ENCODE measurements at regions not wholly inside any gene's neighbourhood (a gene's known extent, or its start where the extent isn't known, plus 50 kb on each side); places are given as distances from the start of the nearest gene placed in this dataset.

GRCh38 chr5:17951392-17952169 lies 317.3 kb downstream of the TAF11L14 start (continued):
- TF ChIP-seq RAD21 (IDR thresholded peaks at IDR 0.05 in 1 of 2, conservative IDR thresholded peaks at IDR 0.05 in 1 of 2; ENCODE audit: low read depth in 2 of 2, low read length in 2 of 2): peak; percentile 58 to 63
- TF ChIP-seq JUN (IDR thresholded peaks at IDR 0.05; ENCODE audit: low read depth, low read length): no peak

Measured in H1 (cell line).